CD14-positive monocyte (primary cell): ENCODE measurements at regions not wholly inside any gene's neighbourhood (a gene's known extent, or its start where the extent isn't known, plus 50 kb on each side); places are given as distances from the start of the nearest gene placed in this dataset.

ENCODE experiments used
- DNase-seq, 3 donors: peaks; one replicate each; pipeline ENCODE4 v3.0.0-alpha.2; 2011 to 2022
- H2AFZ ChIP-seq: 2 replicates; pipeline ENCODE4 v1.6.0; 2012; ENCODE audit warnings: mild to moderate bottlenecking, low read depth, low read length, inconsistent platforms; ENCODE audit not compliant: insufficient read depth, poor library complexity, severe bottlenecking
- H3K27ac ChIP-seq, 2 donors: 1 replicate in 1 of 2; 2 replicates in 1 of 2; pipeline ENCODE4 v1.5.1; 2012 to 2013; ENCODE audit warnings: low read length in 2 of 2, control low read depth in 1 of 2, inconsistent platforms in 1 of 2, low read depth in 1 of 2, mild to moderate bottlenecking in 1 of 2
- H3K27me3 ChIP-seq, 2 donors: one replicate each; pipeline versions ENCODE4 v1.6.0 to v1.6.1; 2011 to 2013; ENCODE audit warnings: low read length in 2 of 2; ENCODE audit not compliant: control insufficient read depth in 2 of 2, insufficient read depth in 2 of 2
- H3K36me3 ChIP-seq, 2 donors: replicated peaks in 1 of 2; 1 replicate in 1 of 2; 2 replicates in 1 of 2; pipeline versions ENCODE4 v1.5.1 to v1.6.1; 2012 to 2013; ENCODE audit warnings: low read length in 2 of 2, control low read depth in 1 of 2, inconsistent platforms in 1 of 2, mild to moderate bottlenecking in 1 of 2; ENCODE audit not compliant: insufficient read depth in 2 of 2, control insufficient read depth in 1 of 2
- H3K4me1 ChIP-seq, 2 donors: 1 replicate in 1 of 2; 2 replicates in 1 of 2; pipeline versions ENCODE4 v1.5.1 to v1.6.1; 2012 to 2013; ENCODE audit warnings: low read length in 2 of 2, control low read depth in 1 of 2, inconsistent platforms in 1 of 2, mild to moderate bottlenecking in 1 of 2, moderate library complexity in 1 of 2; ENCODE audit not compliant: insufficient read depth in 2 of 2, control insufficient read depth in 1 of 2
- H3K4me2 ChIP-seq: replicated peaks from 2 replicates; pipeline ENCODE3; 2012; ENCODE audit warnings: low read length, moderate library complexity, mild to moderate bottlenecking; ENCODE audit not compliant: poor library complexity, severe bottlenecking; ENCODE audit errors: extremely low read depth
- H3K4me3 ChIP-seq, 3 experiments: fragments of 200-600 bp in 1 of 3; sonication (generic) in 1 of 3; replicated peaks in 1 of 3; 1 replicate in 2 of 3; 2 replicates in 1 of 3; pipeline ENCODE4 v1.5.1; 2011 to 2013; ENCODE audit warnings: low read length in 3 of 3, mild to moderate bottlenecking in 3 of 3, control low read depth in 2 of 3, low read depth in 2 of 3, inconsistent platforms in 1 of 3, moderate library complexity in 1 of 3
- H3K79me2 ChIP-seq: 2 replicates; pipeline ENCODE4 v1.6.0; 2012; ENCODE audit warnings: mild to moderate bottlenecking, control low read depth, inconsistent platforms, low read length, moderate library complexity; ENCODE audit not compliant: insufficient read depth
- H3K9ac ChIP-seq: 2 replicates; pipeline ENCODE4 v1.6.0; 2017; ENCODE audit warnings: low read length, mild to moderate bottlenecking; ENCODE audit not compliant: insufficient read depth, poor library complexity, severe bottlenecking
- H3K9me3 ChIP-seq, 2 donors: replicated peaks in 1 of 2; 1 replicate in 1 of 2; 2 replicates in 1 of 2; pipeline versions ENCODE4 v1.5.1 to v1.6.1; 2012 to 2013; ENCODE audit warnings: low read length in 2 of 2, control low read depth in 1 of 2; ENCODE audit not compliant: control insufficient read depth in 1 of 2, insufficient read depth in 1 of 2
- H4K20me1 ChIP-seq: 2 replicates; pipeline ENCODE4 v1.6.0; 2012; ENCODE audit warnings: mild to moderate bottlenecking, low read length, control low read depth, moderate library complexity; ENCODE audit not compliant: insufficient read depth
- H3K27ac Mint-ChIP-seq, 7 donors: one replicate each; pipeline ENCODE4 v1.8.0; 2020; ENCODE audit warnings: mild to moderate bottlenecking in 7 of 7, mixed read lengths in 7 of 7, moderate library complexity in 6 of 7, inconsistent platforms in 2 of 7
- H3K27me3 Mint-ChIP-seq, 3 donors: one replicate each; pipeline ENCODE4 v1.8.0; 2021 to 2022; ENCODE audit warnings: low read depth in 3 of 3, mild to moderate bottlenecking in 3 of 3, mixed read lengths in 3 of 3, moderate library complexity in 3 of 3, inconsistent platforms in 1 of 3
- H3K36me3 Mint-ChIP-seq, 2 donors: one replicate each; pipeline ENCODE4 v1.8.0; 2020; ENCODE audit warnings: mixed read lengths in 2 of 2, inconsistent platforms in 1 of 2, mild to moderate bottlenecking in 1 of 2
- H3K4me1 Mint-ChIP-seq: one replicate; pipeline ENCODE4 v1.8.0; 2020; ENCODE audit warnings: mild to moderate bottlenecking, mixed read lengths
- H3K4me3 Mint-ChIP-seq, 2 donors: one replicate each; pipeline ENCODE4 v1.8.0; 2020; ENCODE audit warnings: mild to moderate bottlenecking in 2 of 2, mixed read lengths in 2 of 2, moderate library complexity in 1 of 2
- H3K9me3 Mint-ChIP-seq, 7 donors: one replicate each; pipeline ENCODE4 v1.8.0; 2020 to 2022; ENCODE audit warnings: mixed read lengths in 7 of 7, mild to moderate bottlenecking in 6 of 7, moderate library complexity in 6 of 7, inconsistent platforms in 2 of 7
- whole genome bisulfite sequencing: methylation state at CpG from one replicate; pipeline ENCODE4 v1.1.5; 2013; ENCODE audit warnings: missing lambda C conversion rate; ENCODE audit not compliant: insufficient coverage; 5-methylcytosine and 5-hydroxymethylcytosine counted together
- intact Hi-C, 2 donors: fragments of 100-400 bp; cut with micrococcal nuclease; formaldehyde crosslinking; loops; one replicate each; pipeline versions ENCODE4 v1.15.0 to v1.15.1; 2023
- TF ChIP-seq, protein P1 (sequence below): fragments of 200-600 bp; IDR thresholded peaks from one replicate; pipeline ENCODE4 v1.8.0; 2022; ENCODE audit warnings: antibody characterized with exemption, mild to moderate bottlenecking

- Histone ChIP-seq H3K36me3 (no peaks in the 10 kb centered on the region), H4K20me1 (no peaks in the 10 kb centered on the region), H3K27me3 (no peaks in the 10 kb centered on the region), H3K4me1 (no peaks in the 10 kb centered on the region), H3K9me3 (no peaks in the 10 kb centered on the region), H2AFZ (no peak overlapping the region), H3K9ac (no peak overlapping the region), H3K4me3 (no peak overlapping the region), H3K27ac (no peak overlapping the region), H3K4me2 (no peak overlapping the region), H3K79me2 (no peaks in the 10 kb centered on the region)
- no CpG with 5 or more reads among the region's 2 CpGs for WGBS
- no peaks in the 10 kb centered on the region for H3K36me3 Mint-ChIP-seq
- intact Hi-C loops, result no loop called here
- no peak for DNase-seq
- H3K4me1 Mint-ChIP-seq, result no peaks in the 10 kb centered on the region
- H3K9me3 Mint-ChIP-seq, result peaks cover 2 to 6% (median 3%) of the 10 kb centered on the region in 7 donors
- no peak overlapping the region for H3K4me3 Mint-ChIP-seq
- H3K27ac Mint-ChIP-seq, result no peak overlapping the region
- TF ChIP-seq, protein P1, sequence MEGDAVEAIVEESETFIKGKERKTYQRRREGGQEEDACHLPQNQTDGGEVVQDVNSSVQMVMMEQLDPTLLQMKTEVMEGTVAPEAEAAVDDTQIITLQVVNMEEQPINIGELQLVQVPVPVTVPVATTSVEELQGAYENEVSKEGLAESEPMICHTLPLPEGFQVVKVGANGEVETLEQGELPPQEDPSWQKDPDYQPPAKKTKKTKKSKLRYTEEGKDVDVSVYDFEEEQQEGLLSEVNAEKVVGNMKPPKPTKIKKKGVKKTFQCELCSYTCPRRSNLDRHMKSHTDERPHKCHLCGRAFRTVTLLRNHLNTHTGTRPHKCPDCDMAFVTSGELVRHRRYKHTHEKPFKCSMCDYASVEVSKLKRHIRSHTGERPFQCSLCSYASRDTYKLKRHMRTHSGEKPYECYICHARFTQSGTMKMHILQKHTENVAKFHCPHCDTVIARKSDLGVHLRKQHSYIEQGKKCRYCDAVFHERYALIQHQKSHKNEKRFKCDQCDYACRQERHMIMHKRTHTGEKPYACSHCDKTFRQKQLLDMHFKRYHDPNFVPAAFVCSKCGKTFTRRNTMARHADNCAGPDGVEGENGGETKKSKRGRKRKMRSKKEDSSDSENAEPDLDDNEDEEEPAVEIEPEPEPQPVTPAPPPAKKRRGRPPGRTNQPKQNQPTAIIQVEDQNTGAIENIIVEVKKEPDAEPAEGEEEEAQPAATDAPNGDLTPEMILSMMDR, result no peak
- peaks cover 0 to 2% (median 1%) of the 10 kb centered on the region in 3 donors for H3K27me3 Mint-ChIP-seq
These were observed 283.0 kb upstream of the VEPH1 start for GRCh38 chr3:157786211-157786610.

- WGBS, result 78% methylated on average over 5 of the region's 6 CpGs
- no peak for DNase-seq
- peaks cover 0 to 2% (median 1%) of the 10 kb centered on the region in 3 donors for H3K27me3 Mint-ChIP-seq
- no peaks in the 10 kb centered on the region for H3K4me1 ChIP-seq
- H4K20me1 ChIP-seq, result no peaks in the 10 kb centered on the region
- TF ChIP-seq, protein P1, result no peak
- H3K36me3 Mint-ChIP-seq, result no peaks in the 10 kb centered on the region
- H3K4me1 Mint-ChIP-seq, result no peaks in the 10 kb centered on the region
- H3K9me3 ChIP-seq, result no peaks in the 10 kb centered on the region
- no peak overlapping the region for H3K27ac Mint-ChIP-seq
- no peak overlapping the region for H3K4me3 ChIP-seq
- no peak overlapping the region for H2AFZ ChIP-seq
- no peaks in the 10 kb centered on the region for H3K27me3 ChIP-seq
- no peak overlapping the region for H3K27ac ChIP-seq
- no peaks in the 10 kb centered on the region for H3K79me2 ChIP-seq
- no peaks in the 10 kb centered on the region for H3K36me3 ChIP-seq
- H3K9ac ChIP-seq, result no peak overlapping the region
- no peak overlapping the region for H3K4me2 ChIP-seq
- H3K9me3 Mint-ChIP-seq, result peaks cover 2 to 6% (median 3%) of the 10 kb centered on the region in 7 donors
- intact Hi-C loops, result no loop called here
- no peak overlapping the region for H3K4me3 Mint-ChIP-seq
These were observed 282.0 kb upstream of the VEPH1 start for GRCh38 chr3:157785102-157785826.
